Spleen (tissue), 11 donors: ENCODE measurements at regions not wholly inside any gene's neighbourhood (a gene's known extent, or its start where the extent isn't known, plus 50 kb on each side); places are given as distances from the start of the nearest gene placed in this dataset.

ENCODE experiments used
- DNase-seq: peaks from one replicate; pipeline ENCODE4 v3.0.0-alpha.2; 2020
- H3K27ac ChIP-seq, 8 donors: fragments of 200-600 bp; sonication (generic) in 7 of 8; 1 replicate in 4 of 8; 2 replicates in 4 of 8; pipeline versions ENCODE4 v1.5.0 to v1.8.0; 2016 to 2021; ENCODE audit warnings: inconsistent platforms in 4 of 8, mild to moderate bottlenecking in 4 of 8, moderate library complexity in 1 of 8
- H3K27me3 ChIP-seq, 7 donors: fragments of 200-600 bp; sonication (generic) in 6 of 7; replicated peaks in 1 of 7; 1 replicate in 4 of 7; 2 replicates in 3 of 7; pipeline versions ENCODE4 v1.5.0 to v1.8.0; 2016 to 2021; ENCODE audit warnings: inconsistent platforms in 3 of 7, mild to moderate bottlenecking in 1 of 7
- H3K36me3 ChIP-seq, 6 donors: fragments of 200-600 bp; sonication (generic) in 5 of 6; 1 replicate in 4 of 6; 2 replicates in 2 of 6; pipeline versions ENCODE4 v1.5.0 to v1.8.0; 2016 to 2021; ENCODE audit warnings: inconsistent platforms in 2 of 6
- H3K4me1 ChIP-seq, 6 donors: fragments of 200-600 bp; sonication (generic) in 5 of 6; 1 replicate in 3 of 6; 2 replicates in 3 of 6; pipeline versions ENCODE4 v1.5.0 to v1.8.0; 2016 to 2021; ENCODE audit warnings: inconsistent platforms in 3 of 6
- H3K4me3 ChIP-seq, 8 donors: fragments of 200-600 bp; sonication (generic) in 7 of 8; 1 replicate in 4 of 8; 2 replicates in 4 of 8; pipeline versions ENCODE4 v1.5.0 to v1.8.0; 2016 to 2021; ENCODE audit warnings: inconsistent platforms in 4 of 8, mild to moderate bottlenecking in 4 of 8, moderate library complexity in 2 of 8
- H3K9me3 ChIP-seq, 8 donors: fragments of 200-600 bp; sonication (generic) in 7 of 8; 1 replicate in 4 of 8; 2 replicates in 4 of 8; pipeline versions ENCODE4 v1.5.0 to v1.8.0; 2016 to 2021; ENCODE audit warnings: inconsistent platforms in 4 of 8
- POLR2A ChIP-seq, 3 donors: fragments of 450-650 bp; IDR thresholded peaks; one replicate each; pipeline ENCODE4 v1.5.1; 2017; ENCODE audit warnings: antibody characterized with exemption in 3 of 3, mild to moderate bottlenecking in 1 of 3
- POLR2AphosphoS5 ChIP-seq, 3 donors: sonication (generic); formaldehyde crosslinking; IDR thresholded peaks; one replicate each; pipeline ENCODE4 v1.5.1; 2017; ENCODE audit warnings: antibody characterized with exemption in 3 of 3
- WGBS, 5 donors: extraction: QIAGEN DNeasy Blood & Tissue Kit in 3 of 5; methylation state at CpG; one replicate each; pipeline versions ENCODE4 v1.1.5 to v1.1.7; 2013 to 2018; 5-methylcytosine and 5-hydroxymethylcytosine counted together
- intact Hi-C: fragments of 100-400 bp; cut with DNase I; formaldehyde crosslinking; loops from one replicate; pipeline ENCODE4 v1.15.0; 2023; ENCODE audit warnings: low total_unique reads
- TF ChIP-seq, protein P1 (sequence below), 11 experiments: fragments of 200-600 bp in 7 of 11; fragments of 450-650 bp in 4 of 11; sonication (generic) in 4 of 11; IDR thresholded peaks in 8 of 11; conservative IDR thresholded peaks in 3 of 11; 1 replicate in 7 of 11; 2 replicates in 4 of 11; pipeline versions ENCODE4 v1.4.0 to v1.8.0; 2016 to 2021; ENCODE audit warnings: antibody characterized with exemption in 11 of 11, inconsistent platforms in 4 of 11, mild to moderate bottlenecking in 1 of 11
- donor health status: healthy with polysubstance abuse.
- donor health status: DM: no; HTN: no; CAD: no; lungs with moderate emphysema.
- donor health status: DM: no; HTN: no; CAD: no.
- donor health status: Bipolar disorder and iron deficiency.
- donor health status: healthy.
- donor health status: DM: no; HTN: no; CAD: no.
- donor health status: DM: yes; HTN: yes; CAD: no.

DNA sequence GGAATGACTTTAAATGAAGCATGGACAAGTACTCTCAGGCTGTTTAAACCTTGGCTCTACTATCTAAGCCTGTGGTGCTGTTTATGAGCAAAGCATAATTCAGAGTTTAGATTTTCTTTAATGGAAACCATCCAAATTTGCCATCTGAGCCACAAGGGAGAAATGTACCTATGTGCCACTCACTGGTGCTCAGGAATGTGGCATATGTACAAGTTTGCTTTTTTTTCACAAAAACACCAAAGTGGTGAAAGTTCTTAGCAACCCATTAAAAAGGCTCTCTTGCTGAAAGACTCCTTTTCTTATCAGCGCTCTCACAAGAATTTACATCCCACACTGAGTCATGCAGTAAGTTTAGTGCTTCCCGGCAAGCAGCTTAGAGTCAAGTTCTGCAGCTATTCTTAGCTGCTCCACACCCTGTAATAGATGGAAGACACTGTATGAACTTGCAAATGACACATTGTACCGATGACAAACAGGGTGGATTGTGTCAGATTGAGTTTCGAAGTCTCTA is 57.3 kb upstream of the MLIP start:
- H3K4me3 ChIP-seq, result no peak overlapping the region
- DNase-seq, result no peak
- TF ChIP-seq, protein P1, sequence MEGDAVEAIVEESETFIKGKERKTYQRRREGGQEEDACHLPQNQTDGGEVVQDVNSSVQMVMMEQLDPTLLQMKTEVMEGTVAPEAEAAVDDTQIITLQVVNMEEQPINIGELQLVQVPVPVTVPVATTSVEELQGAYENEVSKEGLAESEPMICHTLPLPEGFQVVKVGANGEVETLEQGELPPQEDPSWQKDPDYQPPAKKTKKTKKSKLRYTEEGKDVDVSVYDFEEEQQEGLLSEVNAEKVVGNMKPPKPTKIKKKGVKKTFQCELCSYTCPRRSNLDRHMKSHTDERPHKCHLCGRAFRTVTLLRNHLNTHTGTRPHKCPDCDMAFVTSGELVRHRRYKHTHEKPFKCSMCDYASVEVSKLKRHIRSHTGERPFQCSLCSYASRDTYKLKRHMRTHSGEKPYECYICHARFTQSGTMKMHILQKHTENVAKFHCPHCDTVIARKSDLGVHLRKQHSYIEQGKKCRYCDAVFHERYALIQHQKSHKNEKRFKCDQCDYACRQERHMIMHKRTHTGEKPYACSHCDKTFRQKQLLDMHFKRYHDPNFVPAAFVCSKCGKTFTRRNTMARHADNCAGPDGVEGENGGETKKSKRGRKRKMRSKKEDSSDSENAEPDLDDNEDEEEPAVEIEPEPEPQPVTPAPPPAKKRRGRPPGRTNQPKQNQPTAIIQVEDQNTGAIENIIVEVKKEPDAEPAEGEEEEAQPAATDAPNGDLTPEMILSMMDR (IDR thresholded peaks at IDR 0.05 in 8 of 11, conservative IDR thresholded peaks at IDR 0.05 in 3 of 11), result no peak
- TF ChIP-seq POLR2A (IDR thresholded peaks at IDR 0.05), result no peak
- no peak for TF ChIP-seq POLR2AphosphoS5 (IDR thresholded peaks at IDR 0.05)

DNA sequence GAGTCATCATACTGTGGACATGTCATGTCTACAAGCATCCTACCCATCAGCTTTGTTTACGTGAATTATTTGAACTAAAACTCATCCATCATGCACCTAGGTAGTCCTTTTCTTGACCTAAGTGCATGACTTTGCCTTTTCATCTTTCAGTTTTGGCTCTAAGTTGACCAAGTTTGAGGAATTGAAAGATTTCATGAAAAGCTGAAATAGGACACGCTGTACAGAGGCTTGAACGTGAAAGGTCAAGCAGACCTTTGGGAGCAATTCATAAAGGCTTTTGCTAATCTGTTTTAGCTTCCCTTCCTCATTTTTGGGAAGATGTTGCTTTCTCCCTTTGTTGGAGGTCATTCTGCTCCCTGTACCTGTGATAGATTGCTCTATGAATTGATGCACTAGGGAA is 55.1 kb upstream of the MLIP start:
- intact Hi-C loops, result no loop called here

More for the DNA sequence above, 57.3 kb upstream of the MLIP start:
- Histone ChIP-seq H3K27me3 (no peaks in the 10 kb centered on the region), H3K36me3 (no peaks in the 10 kb centered on the region), H3K9me3 (no peaks in the 10 kb centered on the region), H3K27ac (no peak overlapping the region), H3K4me1 (no peaks in the 10 kb centered on the region)
- WGBS, 5 donors, result 54 to 76% (median 65%) methylated on average over 4 of the region's 4 CpGs
- intact Hi-C loops, result no loop called here

DNA sequence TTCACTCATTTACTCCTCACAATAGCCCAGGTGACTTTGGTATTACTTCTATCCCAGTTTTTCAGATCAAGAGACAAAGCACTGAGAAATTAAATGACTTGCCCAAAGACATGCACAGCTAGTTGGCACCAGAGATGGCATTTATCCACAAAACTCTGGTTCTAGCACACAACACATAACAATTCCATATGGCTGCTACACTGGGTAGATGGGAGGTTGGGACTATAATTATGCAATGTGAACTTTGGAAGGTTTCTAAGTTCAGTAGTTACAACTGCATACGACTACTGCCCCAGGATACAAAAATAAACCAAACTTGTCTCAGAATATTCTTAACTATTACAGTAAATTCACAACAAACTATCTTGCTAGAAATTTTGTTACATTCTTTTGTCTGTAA is 54.2 kb upstream of the MLIP start:
- intact Hi-C loops, result no loop called here
- TF ChIP-seq, protein P1 (IDR thresholded peaks at IDR 0.05 in 8 of 11, conservative IDR thresholded peaks at IDR 0.05 in 3 of 11), result no peak
- no peak for TF ChIP-seq POLR2AphosphoS5 (IDR thresholded peaks at IDR 0.05)
- no peak for TF ChIP-seq POLR2A (IDR thresholded peaks at IDR 0.05)
- H3K9me3 ChIP-seq, result no peaks in the 10 kb centered on the region
- WGBS, 5 donors, result 72 to 91% (median 86%) methylated on average over 1 of the region's 1 CpG
- no peaks in the 10 kb centered on the region for H3K4me1 ChIP-seq
- no peaks in the 10 kb centered on the region for H3K36me3 ChIP-seq
- no peak overlapping the region for H3K27ac ChIP-seq
- DNase-seq, result no peak
- H3K27me3 ChIP-seq, result no peaks in the 10 kb centered on the region
- no peak overlapping the region for H3K4me3 ChIP-seq

More for the DNA sequence above, 55.1 kb upstream of the MLIP start:
- no peaks in the 10 kb centered on the region for H3K27me3 ChIP-seq
- TF ChIP-seq POLR2A (IDR thresholded peaks at IDR 0.05), result no peak
- TF ChIP-seq, protein P1 (IDR thresholded peaks at IDR 0.05 in 8 of 11, conservative IDR thresholded peaks at IDR 0.05 in 3 of 11), result no peak
- TF ChIP-seq POLR2AphosphoS5 (IDR thresholded peaks at IDR 0.05), result no peak
- 90 to 93% (median 90%) methylated on average over 3 of the region's 3 CpGs for WGBS, 5 donors
- no peak overlapping the region for H3K4me3 ChIP-seq
- H3K27ac ChIP-seq, result no peak overlapping the region
- no peaks in the 10 kb centered on the region for H3K9me3 ChIP-seq
- no peaks in the 10 kb centered on the region for H3K36me3 ChIP-seq
- no peak for DNase-seq
- H3K4me1 ChIP-seq, result no peaks in the 10 kb centered on the region

DNA sequence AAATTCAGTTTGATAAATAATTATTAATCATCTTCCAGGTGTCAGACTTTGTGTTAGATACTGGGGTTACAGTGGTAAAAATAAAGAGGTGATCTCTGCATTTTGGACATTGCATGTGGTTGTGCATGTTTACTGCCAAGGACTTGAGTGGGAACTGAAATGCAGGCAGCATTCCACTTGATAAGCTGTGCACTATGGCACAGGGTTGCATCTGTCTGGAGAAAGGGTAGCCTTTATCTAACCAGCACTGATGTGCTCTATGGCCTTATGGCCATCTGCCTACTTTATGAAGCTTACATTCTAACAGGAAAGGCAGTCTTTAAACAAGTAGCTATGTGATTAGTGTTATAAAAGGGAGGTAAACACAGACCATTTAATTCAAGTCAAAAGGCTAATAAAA is 53.0 kb upstream of the MLIP start:
- intact Hi-C loops, result no loop called here
- no peaks in the 10 kb centered on the region for H3K4me1 ChIP-seq
- TF ChIP-seq, protein P1 (IDR thresholded peaks at IDR 0.05 in 8 of 11, conservative IDR thresholded peaks at IDR 0.05 in 3 of 11), result no peak
- TF ChIP-seq POLR2A (IDR thresholded peaks at IDR 0.05) (no peak), POLR2AphosphoS5 (IDR thresholded peaks at IDR 0.05) (no peak)
- DNase-seq, result no peak
- H3K9me3 ChIP-seq, result no peaks in the 10 kb centered on the region
- H3K4me3 ChIP-seq, result no peak overlapping the region
- H3K27ac ChIP-seq, result no peak overlapping the region
- no peaks in the 10 kb centered on the region for H3K27me3 ChIP-seq
- no peaks in the 10 kb centered on the region for H3K36me3 ChIP-seq
